SH-SY5Y (cell line): ENCODE measurements at regions not wholly inside any gene's neighbourhood (a gene's known extent, or its start where the extent isn't known, plus 50 kb on each side); places are given as distances from the start of the nearest gene placed in this dataset.

Experiments
- GATA2 ChIP-seq: IDR thresholded peaks from 2 replicates; pipeline ENCODE4 v1.6.1; 2011; ENCODE audit warnings: mild to moderate bottlenecking, low read depth, low read length
- GATA3 ChIP-seq: IDR thresholded peaks from 2 replicates; pipeline ENCODE4 v1.6.1; 2011; ENCODE audit warnings: low read depth, mild to moderate bottlenecking, low read length, moderate library complexity

DNA sequence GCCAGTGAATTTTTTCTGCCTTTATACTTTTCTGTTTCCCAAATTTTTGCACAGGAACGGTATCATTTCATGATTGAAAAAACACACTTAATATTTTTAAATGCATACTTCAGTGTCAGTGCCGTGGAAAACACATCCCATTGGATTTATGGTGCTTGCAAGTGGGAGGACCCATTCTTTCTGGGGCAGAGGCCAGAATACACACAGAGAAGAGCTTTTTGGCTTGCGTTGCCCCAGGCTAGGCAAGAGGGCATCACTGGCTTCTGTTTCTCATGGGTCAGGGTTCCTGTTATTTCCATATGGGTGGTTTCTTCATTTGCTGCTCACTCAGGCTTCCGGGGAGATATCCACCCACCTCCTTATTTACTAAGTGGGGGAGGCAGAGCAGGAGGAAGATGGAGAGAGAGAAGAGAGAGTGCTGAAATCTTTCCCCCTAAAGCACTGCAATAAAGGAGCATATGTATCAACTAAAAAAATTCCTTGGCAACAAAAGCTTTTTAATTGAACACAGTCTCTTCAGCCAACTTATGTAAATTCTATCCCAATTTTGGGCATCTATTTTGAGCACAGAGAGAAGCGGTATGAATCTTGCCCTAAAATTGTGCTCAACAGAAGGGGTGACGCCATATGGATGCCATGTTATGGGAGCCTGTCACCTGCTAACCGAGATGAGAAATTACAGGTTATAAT lies 66.0 kb upstream of the KIRREL3 start:
- TF ChIP-seq GATA3 (no peak), GATA2 (no peak)

DNA sequence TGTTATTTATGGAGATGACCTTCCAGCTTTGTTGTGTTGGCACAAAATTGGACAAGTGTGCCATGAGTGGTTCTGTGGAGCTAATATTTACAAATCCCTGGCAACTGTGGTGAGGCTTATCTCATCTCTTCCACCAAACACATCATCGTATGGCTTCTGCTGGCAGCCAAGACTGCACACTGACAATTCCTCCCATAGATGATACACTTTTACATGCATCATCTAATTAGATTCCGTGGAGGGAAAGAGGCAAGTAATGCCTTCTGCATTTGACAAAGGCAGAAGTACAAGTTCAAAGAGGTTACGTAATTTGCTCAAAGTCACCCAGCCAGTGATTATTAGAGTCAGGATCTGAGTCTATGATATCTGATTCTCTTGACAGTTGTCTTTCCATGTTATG lies 62.7 kb upstream of the KIRREL3 start:
- TF ChIP-seq GATA3 (no peak), GATA2 (no peak)

DNA sequence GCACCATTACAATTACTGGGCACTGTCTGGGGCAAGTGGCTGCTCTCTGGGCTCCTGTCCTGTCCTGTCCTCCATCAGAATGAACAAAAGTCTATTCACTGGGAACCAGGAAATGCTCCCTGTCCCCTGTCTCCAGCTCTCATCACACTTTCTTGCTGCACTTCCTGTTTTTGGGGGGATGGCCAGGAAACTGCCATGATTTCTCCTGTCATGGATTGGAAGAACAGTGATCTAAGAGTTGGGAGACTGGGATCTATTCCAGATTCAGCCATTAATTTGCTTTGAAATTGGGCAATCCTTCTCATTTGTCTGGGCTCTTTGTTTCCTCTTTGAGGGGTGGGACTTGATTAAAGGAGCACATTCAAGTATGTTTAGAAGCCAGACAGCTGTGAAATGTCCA lies 61.4 kb upstream of the KIRREL3 start:
- TF ChIP-seq GATA2 (no peak), GATA3 (no peak)

DNA sequence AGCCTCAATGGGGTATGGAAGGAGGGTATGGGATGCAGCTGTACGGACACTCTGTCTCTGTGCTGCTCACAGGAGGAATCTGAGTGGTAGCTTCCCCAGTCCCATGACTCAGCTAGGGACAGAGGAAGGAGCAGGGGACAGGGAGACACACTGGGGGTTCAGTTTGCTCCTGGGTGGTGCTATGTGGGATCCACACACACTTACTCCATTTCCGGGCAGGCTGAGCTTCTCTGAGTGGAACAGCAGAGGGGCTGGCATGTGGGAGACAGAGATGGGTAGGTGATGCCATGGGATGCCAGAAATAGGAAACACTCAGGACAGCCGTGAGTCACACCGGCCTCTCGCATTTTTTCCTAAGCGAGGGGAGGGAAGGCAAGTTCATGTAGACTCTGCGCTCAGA lies 59.2 kb upstream of the KIRREL3 start:
- TF ChIP-seq GATA3 (no peak), GATA2 (no peak)

DNA sequence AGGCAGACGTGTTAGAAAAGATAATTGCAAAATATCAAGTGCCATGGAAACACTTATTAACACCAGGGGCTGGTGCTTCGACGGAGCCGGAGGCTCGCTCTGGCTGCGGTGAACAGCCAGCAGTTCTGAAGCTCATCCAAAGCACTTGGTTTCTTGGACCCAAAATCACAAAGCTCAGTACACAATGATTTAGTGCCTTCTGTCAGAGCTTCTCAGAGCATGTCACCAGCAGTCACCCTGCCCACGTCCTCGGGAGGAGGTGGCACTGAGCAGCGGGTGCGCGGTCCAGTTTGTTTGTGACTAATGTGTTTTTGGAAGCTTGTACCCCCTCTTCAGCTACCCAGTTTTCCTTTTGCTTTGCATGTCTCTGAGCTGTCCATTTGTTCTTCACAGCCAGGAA lies 58.7 kb upstream of the KIRREL3 start:
- TF ChIP-seq GATA2: no peak
- no peak for TF ChIP-seq GATA3

DNA sequence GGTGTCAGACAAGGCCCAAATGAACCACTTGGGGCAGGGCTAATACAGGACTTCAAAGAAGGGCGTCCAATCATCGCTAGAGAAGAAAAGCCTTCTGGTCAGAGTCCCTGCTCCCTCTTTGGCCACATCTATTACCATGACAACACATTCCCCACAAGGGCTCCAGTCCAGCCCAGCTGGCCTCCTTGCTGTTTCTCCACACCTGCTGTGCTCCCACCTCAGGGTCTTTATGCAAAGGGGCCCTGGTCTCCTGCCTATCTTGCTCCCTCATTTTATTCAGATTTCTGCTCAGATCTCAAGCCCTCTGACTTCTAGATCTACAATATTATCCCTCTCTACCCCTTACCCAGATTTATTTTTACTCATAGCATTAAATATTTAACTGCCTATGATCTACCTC lies 58.0 kb upstream of the KIRREL3 start:
- no peak for TF ChIP-seq GATA3

DNA sequence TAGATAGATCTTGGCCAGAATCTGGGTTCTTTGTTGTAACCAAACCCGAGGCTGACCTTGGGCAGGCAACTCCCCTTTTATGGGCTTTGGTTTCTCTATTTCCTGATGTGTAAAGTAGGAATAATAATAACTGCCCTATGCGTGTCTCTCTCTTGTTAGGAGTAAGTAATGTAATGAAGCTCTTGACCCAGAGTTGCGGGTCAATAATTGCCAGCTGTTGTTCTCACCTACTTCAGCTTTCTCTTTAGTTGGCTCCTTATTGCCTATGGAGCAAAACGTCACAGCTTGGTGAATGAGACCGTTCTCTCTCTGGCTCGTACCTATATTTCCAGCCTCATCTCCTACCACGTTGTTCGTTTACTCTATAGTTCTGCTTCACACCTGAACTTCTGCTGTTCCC lies 56.6 kb upstream of the KIRREL3 start:
- TF ChIP-seq GATA3: no peak
- TF ChIP-seq GATA2: no peak

DNA sequence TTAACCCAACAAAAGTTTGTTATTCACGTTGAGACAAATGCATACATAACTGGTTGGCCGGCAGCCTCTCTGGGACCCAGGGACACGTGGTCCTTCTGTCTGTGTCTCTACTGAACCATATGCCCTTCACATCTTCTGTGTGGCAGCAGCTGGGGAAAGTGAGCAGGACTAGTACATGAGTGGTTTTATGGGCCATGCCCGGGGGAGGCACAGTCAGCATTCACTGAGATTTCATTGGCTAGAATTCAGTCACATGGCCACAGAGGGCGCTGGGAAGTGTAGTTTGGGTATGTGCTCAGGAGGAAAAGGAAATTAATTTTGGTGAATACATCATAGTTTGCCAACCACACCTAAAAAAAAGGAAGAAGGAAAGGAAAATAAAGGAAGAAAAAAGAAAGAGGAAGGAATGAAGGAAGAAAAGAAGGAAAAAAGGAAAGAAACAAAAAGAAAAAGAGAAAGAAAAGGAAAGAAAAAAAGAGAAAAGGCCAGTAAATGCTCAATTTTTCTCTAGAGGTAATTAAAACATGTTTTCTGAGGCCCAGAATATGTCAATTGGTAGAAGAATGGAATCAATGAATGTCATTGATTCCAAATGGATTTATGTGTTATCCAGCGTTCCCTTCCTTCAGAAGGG lies 55.9 kb upstream of the KIRREL3 start:
- TF ChIP-seq GATA3: no peak
- no peak for TF ChIP-seq GATA2

DNA sequence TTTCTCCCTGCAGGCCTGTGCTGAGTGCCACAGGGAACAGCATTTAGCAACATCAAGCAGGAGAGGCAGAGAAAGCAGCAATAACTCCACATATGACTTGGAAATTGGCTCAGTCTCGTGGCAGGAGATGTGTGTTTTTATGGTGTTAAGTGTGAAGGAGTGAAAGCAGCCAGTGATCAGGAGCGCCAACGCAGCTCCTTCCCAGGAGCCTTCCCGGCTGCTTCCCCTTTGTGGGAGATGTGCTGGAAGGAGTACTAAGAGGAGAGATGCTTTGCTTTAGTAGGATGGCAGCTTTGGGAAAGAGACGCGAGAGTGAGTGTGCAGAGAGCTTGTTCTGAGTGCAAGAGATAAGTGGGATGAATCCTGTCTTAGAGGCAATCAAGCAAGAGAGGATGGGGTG lies 54.7 kb upstream of the KIRREL3 start:
- no peak for TF ChIP-seq GATA3
- TF ChIP-seq GATA2: no peak

DNA sequence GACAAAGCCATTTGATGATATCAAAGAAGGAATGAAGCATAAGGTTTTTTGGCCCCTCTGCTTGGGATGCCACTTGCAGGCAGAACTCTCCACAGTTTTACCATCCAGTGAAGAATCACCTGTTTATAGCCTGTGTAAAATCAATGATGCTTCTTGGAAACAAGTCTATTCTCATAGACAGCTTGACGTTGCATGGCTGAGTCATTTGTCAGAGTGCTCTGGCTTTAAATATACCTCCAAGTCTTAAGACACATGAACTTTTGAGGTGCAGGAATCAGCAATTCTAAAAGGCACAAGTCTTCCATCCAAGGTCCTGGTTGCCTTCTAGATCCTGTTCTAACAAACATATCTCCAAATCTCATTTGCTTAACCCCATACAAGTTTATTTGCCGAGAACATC lies 53.6 kb upstream of the KIRREL3 start:
- no peak for TF ChIP-seq GATA2
- no peak for TF ChIP-seq GATA3

DNA sequence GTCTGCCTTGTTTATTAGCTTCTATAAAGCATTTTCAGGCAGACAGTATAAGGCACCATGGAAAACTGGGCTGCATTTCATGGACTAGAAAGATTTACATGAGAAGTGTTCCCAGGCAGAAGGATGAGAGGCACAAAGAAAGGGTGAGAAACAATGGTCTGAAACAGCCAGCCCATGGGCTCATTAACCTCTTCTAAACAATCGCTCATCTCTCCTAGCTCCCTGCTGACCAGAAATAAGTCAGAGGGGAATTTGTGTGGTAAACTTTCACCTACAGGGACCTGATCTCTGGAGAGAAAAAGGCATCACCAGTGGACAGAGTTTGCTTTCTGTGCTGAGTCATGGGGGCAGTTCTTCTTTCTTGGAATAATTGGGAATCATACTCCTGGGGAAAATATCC lies 51.8 kb upstream of the KIRREL3 start:
- TF ChIP-seq GATA3 (no peak), GATA2 (no peak)
